ENCODE measurements at regions not wholly inside any gene's neighbourhood (a gene's known extent, or its start where the extent isn't known, plus 50 kb on each side); places are given as distances from the start of the nearest gene placed in this dataset.

DNA sequence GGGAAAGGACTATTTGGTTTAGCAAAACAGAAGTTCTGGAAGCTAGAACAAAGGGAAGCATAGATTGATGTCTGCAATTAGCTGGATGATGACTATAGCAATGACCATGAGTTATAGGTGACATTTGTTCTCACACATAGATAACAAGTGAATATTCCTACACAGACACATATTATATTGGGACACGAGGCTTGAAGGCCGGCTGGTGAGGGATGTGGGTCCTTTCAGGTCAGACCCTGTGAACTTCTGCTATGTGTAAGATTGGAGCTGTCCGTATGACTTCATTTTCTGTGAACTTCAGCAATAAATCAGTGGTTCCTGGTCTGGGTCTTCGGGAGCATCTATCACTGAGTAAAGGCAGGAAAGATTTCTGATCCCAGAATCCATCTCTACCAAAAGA, 253.6 kb upstream of the CFAP20DC start:
- no peak for DNase-seq (ENCODE audit: extremely low spot score)
- POLR2A ChIA-PET = no interaction called here
- TF ChIP-seq SUZ12 (IDR thresholded peaks at IDR 0.05) = no peak
- no peak for TF ChIP-seq HDGF (IDR thresholded peaks at IDR 0.05; ENCODE audit: borderline replicate concordance)
- no peak for TF ChIP-seq ARNT (IDR thresholded peaks at IDR 0.05)
- TF ChIP-seq, protein P1, sequence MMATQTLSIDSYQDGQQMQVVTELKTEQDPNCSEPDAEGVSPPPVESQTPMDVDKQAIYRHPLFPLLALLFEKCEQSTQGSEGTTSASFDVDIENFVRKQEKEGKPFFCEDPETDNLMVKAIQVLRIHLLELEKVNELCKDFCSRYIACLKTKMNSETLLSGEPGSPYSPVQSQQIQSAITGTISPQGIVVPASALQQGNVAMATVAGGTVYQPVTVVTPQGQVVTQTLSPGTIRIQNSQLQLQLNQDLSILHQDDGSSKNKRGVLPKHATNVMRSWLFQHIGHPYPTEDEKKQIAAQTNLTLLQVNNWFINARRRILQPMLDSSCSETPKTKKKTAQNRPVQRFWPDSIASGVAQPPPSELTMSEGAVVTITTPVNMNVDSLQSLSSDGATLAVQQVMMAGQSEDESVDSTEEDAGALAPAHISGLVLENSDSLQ (IDR thresholded peaks at IDR 0.05) = no peak
- TF ChIP-seq BHLHE40 (IDR thresholded peaks at IDR 0.05; ENCODE audit: borderline replicate concordance) = no peak
- no peak for TF ChIP-seq FOXM1 (IDR thresholded peaks at IDR 0.05; ENCODE audit: borderline replicate concordance)
- TF ChIP-seq FOXA1 (IDR thresholded peaks at IDR 0.05) = no peak
- TF ChIP-seq CTBP1 (IDR thresholded peaks at IDR 0.05; ENCODE audit: borderline replicate concordance) = no peak
- TF ChIP-seq SP1 (IDR thresholded peaks at IDR 0.05) = no peak
- no peak for TF ChIP-seq L3MBTL2 (conservative IDR thresholded peaks at IDR 0.05)
- no peak for TF ChIP-seq NFRKB (IDR thresholded peaks at IDR 0.05)
- TF ChIP-seq TARDBP (IDR thresholded peaks at IDR 0.05) = no peak
- TF ChIP-seq LEF1 (IDR thresholded peaks at IDR 0.05; ENCODE audit: borderline replicate concordance) = no peak
- no peak for TF ChIP-seq ELF4 (IDR thresholded peaks at IDR 0.05)
- TF ChIP-seq ZNF384 (IDR thresholded peaks at IDR 0.05) = no peak
- CTCF ChIA-PET = no interaction called here

DNA sequence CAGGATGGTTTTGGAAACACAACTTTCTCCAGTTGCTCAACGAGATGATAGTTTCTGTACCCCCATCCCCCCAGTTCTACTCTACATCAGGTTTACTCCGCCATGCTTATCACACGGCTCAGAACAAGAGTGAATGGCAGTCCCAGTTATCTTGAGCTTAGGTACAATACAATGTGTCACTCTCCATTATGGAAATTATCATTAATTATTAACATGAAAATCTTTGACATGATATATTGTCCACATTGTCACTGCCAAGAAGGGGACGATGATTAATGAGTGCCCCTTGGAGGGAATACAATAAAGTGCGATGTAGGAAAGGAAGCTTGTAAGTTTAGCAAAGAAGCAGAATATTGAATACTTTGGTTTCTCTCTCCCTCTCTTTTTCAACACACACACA, 252.6 kb upstream of the CFAP20DC start:
- ChIA-PET POLR2A (no interaction called here), CTCF (interaction anchor here (0.6 to 1.0 kb wide), 2 partner anchors 11 to 773 kb away, joined by 3 read pairs; no protein-coding TSS in a partner anchor)
- TF ChIP-seq, protein P1 (IDR thresholded peaks at IDR 0.05) = no peak
- TF ChIP-seq FOXA1 (IDR thresholded peaks at IDR 0.05) (no peak), ARNT (IDR thresholded peaks at IDR 0.05) (no peak), SP1 (IDR thresholded peaks at IDR 0.05) (no peak), ZNF384 (IDR thresholded peaks at IDR 0.05) (no peak), LEF1 (IDR thresholded peaks at IDR 0.05; ENCODE audit: borderline replicate concordance) (no peak), FOXM1 (IDR thresholded peaks at IDR 0.05; ENCODE audit: borderline replicate concordance) (no peak), CTBP1 (IDR thresholded peaks at IDR 0.05; ENCODE audit: borderline replicate concordance) (no peak), HDGF (IDR thresholded peaks at IDR 0.05; ENCODE audit: borderline replicate concordance) (no peak), SUZ12 (IDR thresholded peaks at IDR 0.05) (no peak), ELF4 (IDR thresholded peaks at IDR 0.05) (no peak), NFRKB (IDR thresholded peaks at IDR 0.05) (no peak), L3MBTL2 (conservative IDR thresholded peaks at IDR 0.05) (no peak), BHLHE40 (IDR thresholded peaks at IDR 0.05; ENCODE audit: borderline replicate concordance) (no peak), TARDBP (IDR thresholded peaks at IDR 0.05) (no peak), FOXK2 (IDR thresholded peaks at IDR 0.05) (no peak)
- no peak for DNase-seq (ENCODE audit: extremely low spot score)

DNA sequence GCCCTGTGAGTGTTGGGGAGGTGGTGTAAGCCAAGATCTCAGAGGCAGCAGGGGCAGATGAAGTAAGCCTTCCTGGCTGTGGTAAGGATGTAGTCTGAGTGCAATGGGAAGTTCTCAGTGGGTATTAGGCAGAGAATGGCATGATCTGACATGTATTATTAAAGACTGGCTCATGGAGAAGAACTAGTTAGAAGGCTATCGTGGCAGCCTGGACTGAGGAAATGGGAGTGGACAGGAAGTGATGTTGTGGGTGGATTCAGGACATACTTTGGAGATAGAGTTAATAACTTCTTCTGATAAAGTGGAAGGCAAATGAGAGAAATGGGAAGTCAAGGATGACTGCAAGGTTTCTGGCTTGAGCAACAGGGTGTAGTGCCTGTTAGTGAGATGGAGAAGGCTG, 250.9 kb upstream of the CFAP20DC start:
- POLR2A ChIA-PET = no interaction called here
- TF ChIP-seq L3MBTL2 (conservative IDR thresholded peaks at IDR 0.05) (no peak), NFRKB (IDR thresholded peaks at IDR 0.05) (no peak), FOXK2 (IDR thresholded peaks at IDR 0.05) (no peak), ZNF384 (IDR thresholded peaks at IDR 0.05) (no peak), SUZ12 (IDR thresholded peaks at IDR 0.05) (no peak)
- no peak for DNase-seq (ENCODE audit: extremely low spot score)
- CTCF ChIA-PET = no interaction called here

DNA sequence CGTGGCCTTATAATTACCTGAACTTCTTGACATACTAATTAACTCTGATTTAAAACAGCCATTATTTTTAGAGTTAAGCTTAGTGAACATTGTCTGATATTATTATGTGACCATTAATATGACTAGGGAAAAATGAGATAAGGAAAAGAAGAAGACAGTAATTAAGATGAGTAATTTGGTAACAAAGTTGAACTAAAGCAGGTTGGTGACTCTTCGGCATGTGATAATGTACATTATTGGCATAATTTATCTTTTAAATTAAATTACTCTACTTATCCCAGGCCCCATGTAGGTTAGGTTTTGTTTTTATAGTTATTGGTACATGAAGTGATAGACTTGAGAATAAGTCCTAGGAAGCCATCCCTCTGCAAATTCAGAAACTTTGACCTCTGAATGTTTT, 249.7 kb upstream of the CFAP20DC start:
- DNase-seq (ENCODE audit: extremely low spot score) = no peak
- CTCF ChIA-PET = no interaction called here
- TF ChIP-seq ELF4 (IDR thresholded peaks at IDR 0.05) (no peak), SP1 (IDR thresholded peaks at IDR 0.05) (no peak), FOXK2 (IDR thresholded peaks at IDR 0.05) (no peak), SUZ12 (IDR thresholded peaks at IDR 0.05) (no peak), L3MBTL2 (conservative IDR thresholded peaks at IDR 0.05) (no peak), ARNT (IDR thresholded peaks at IDR 0.05) (no peak), LEF1 (IDR thresholded peaks at IDR 0.05; ENCODE audit: borderline replicate concordance) (no peak), BHLHE40 (IDR thresholded peaks at IDR 0.05; ENCODE audit: borderline replicate concordance) (no peak), HDGF (IDR thresholded peaks at IDR 0.05; ENCODE audit: borderline replicate concordance) (no peak)
- POLR2A ChIA-PET = no interaction called here

DNA sequence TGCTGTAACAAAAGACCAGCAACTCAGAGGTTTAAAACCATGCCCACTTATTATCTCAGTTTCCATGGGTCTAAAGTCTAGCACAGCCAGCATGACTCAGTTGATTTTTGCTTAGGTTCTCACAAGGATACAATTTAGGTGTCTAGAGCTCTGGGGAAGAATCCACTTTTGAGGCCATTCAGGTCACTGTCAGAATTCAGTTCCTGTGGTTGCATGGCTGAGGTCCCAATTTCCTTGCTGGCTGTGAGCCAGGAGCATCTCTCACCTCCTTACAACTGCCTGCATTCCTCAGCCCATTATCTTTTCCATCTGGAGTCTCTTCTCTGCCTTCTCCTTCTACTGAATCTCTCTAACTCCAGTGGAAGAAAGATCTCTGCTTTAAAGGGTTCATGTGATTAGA, 240.5 kb upstream of the CFAP20DC start:
- no peak for DNase-seq (ENCODE audit: extremely low spot score)
- CTCF ChIA-PET = interaction anchor here (0.5 kb wide), 1 partner anchor 238 kb away, joined by 12 read pairs; no protein-coding TSS in a partner anchor
- POLR2A ChIA-PET = no interaction called here

DNA sequence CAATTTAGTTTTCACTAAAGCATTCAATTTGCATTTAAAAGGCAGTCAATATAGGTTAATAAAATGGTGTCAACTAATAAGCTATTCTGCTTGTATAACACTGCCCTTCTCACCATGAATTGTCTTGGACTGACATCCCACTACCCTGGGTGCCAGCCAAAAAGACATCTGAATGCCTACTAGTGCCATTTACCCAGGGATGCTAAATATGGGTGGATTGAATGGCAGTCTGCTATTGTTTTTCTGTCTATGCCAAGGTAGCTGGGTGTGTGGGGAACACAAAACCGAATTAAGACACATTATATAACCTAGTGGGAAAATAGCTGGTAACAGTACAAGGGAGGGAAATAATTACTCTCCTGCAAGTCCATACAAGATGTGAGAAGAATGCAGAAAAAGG, 240.0 kb upstream of the CFAP20DC start:
- ChIA-PET POLR2A (no interaction called here), CTCF (interaction anchor here (0.5 kb wide), 1 partner anchor 237 kb away, joined by 12 read pairs; no protein-coding TSS in a partner anchor)
- TF ChIP-seq L3MBTL2 (conservative IDR thresholded peaks at IDR 0.05) = no peak
- no peak for TF ChIP-seq CTBP1 (IDR thresholded peaks at IDR 0.05; ENCODE audit: borderline replicate concordance)
- TF ChIP-seq FOXK2 (IDR thresholded peaks at IDR 0.05) = no peak
- TF ChIP-seq SP1 (IDR thresholded peaks at IDR 0.05) = no peak
- no peak for DNase-seq (ENCODE audit: extremely low spot score)

More for the DNA sequence above, 240.5 kb upstream of the CFAP20DC start:
- TF ChIP-seq ARNT (IDR thresholded peaks at IDR 0.05) (no peak), SP1 (IDR thresholded peaks at IDR 0.05) (no peak), L3MBTL2 (conservative IDR thresholded peaks at IDR 0.05) (no peak), FOXM1 (IDR thresholded peaks at IDR 0.05; ENCODE audit: borderline replicate concordance) (no peak)

DNA sequence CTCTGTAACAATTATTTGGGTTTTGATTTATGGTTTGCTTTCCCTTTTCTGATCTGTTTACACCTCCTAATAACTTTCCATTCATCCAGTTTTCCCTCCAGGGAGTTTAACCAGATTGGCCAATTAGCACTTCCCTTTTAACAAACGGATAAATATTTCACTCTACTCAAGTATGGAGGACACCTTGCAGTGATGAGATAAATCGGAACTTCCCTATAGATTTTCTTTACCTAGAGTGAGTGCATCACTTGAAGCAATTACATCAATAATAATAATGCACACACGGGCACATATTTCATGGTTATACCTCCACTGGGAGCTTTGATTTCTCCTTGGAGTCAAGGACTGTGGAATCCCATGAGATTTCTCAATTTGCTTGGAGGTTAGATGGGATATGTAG, 239.1 kb upstream of the CFAP20DC start:
- TF ChIP-seq ARNT (IDR thresholded peaks at IDR 0.05) (no peak), BHLHE40 (IDR thresholded peaks at IDR 0.05; ENCODE audit: borderline replicate concordance) (no peak), FOXK2 (IDR thresholded peaks at IDR 0.05) (no peak), FOXA1 (IDR thresholded peaks at IDR 0.05) (no peak), SP1 (IDR thresholded peaks at IDR 0.05) (no peak), TARDBP (IDR thresholded peaks at IDR 0.05) (no peak), SUZ12 (IDR thresholded peaks at IDR 0.05) (no peak), L3MBTL2 (conservative IDR thresholded peaks at IDR 0.05) (no peak), NFRKB (IDR thresholded peaks at IDR 0.05) (no peak)
- DNase-seq (ENCODE audit: extremely low spot score) = no peak
- POLR2A ChIA-PET = no interaction called here
- CTCF ChIA-PET = no interaction called here
